HepG2 (cell line): ENCODE measurements at regions not wholly inside any gene's neighbourhood (a gene's known extent, or its start where the extent isn't known, plus 50 kb on each side); places are given as distances from the start of the nearest gene placed in this dataset.
A peak's percentile ranks its signal among the peaks of the same experiment; 100 is the strongest.

Experiments
- ATAC-seq: fragments of 200-7000 bp; cut with Tn5 transposase; 3 replicates; pipeline ENCODE4 v1.9.1; 2020; ENCODE audit warnings: mild to moderate bottlenecking, moderate library complexity
- BruUV-seq: library from RNA; stranded (reverse); fragments of 400-500 nt; replicated peaks from 2 replicates; lab custom pipeline; 2021; lab: Mats Ljungman, UMichigan
- CTCF ChIA-PET: fragments of 300-600 bp; formaldehyde crosslinking; extraction: SDS; loops from one replicate; lab custom pipeline; 2021; ENCODE audit warnings: low total read pairs, inconsistent platforms, low intra/inter-chr PET ratio; lab: Yijun Ruan, JAX
- POLR2A ChIA-PET: fragments of 350-600 bp; sonication (Branson Sonifier 250); formaldehyde crosslinking; loops from one replicate; lab custom pipeline; 2020; ENCODE audit warnings: antibody characterized with exemption, inconsistent platforms; lab: Yijun Ruan, JAX
- DNase-seq: peaks from one replicate; pipeline ENCODE4 v3.0.0-alpha.2; 2015; ENCODE audit warnings: low spot score
- FAIRE-seq: peaks from 3 replicates; lab custom pipeline; 2011; peaks lifted over from hg19 to GRCh38; lab: Jason Lieb, UNC
- H2AFZ ChIP-seq: one replicate; pipeline ENCODE4 v1.6.1; 2011; ENCODE audit warnings: low read length, inconsistent platforms
- H3K27ac ChIP-seq: fragments of 300-600 bp; 3 replicates; pipeline ENCODE4 v1.8.0; 2011; ENCODE audit warnings: mixed run types, mild to moderate bottlenecking, mixed read lengths, low read length, inconsistent platforms; ENCODE audit not compliant: insufficient read depth; ENCODE audit errors: extremely low read length
- H3K27me3 ChIP-seq, 2 experiments: fragments of 200-600 bp in 1 of 2; 2 replicates in 1 of 2; 3 replicates in 1 of 2; pipeline versions ENCODE4 v1.6.0 to v1.8.0; 2011; ENCODE audit warnings: low read length in 2 of 2, mild to moderate bottlenecking in 2 of 2, moderate library complexity in 2 of 2, inconsistent platforms in 1 of 2; ENCODE audit not compliant: insufficient read depth in 2 of 2, control insufficient read depth in 1 of 2
- H3K36me3 ChIP-seq, 2 experiments: fragments of 200-600 bp in 1 of 2; replicated peaks in 1 of 2; 2 replicates in 1 of 2; 3 replicates in 1 of 2; pipeline versions ENCODE4 v1.5.1 to v1.8.0; 2011; ENCODE audit warnings: low read length in 2 of 2, inconsistent platforms in 1 of 2; ENCODE audit not compliant: insufficient read depth in 2 of 2, control insufficient read depth in 1 of 2
- H3K4me1 ChIP-seq: 2 replicates; pipeline ENCODE4 v1.5.1; 2012; ENCODE audit warnings: low read length, inconsistent platforms; ENCODE audit not compliant: insufficient read depth
- H3K4me2 ChIP-seq: 2 replicates; pipeline ENCODE4 v1.6.0; 2011; ENCODE audit warnings: low read depth, low read length, inconsistent platforms
- H3K4me3 ChIP-seq, 3 experiments: fragments of 200-600 bp in 1 of 3; sonication (generic), shearing (Covaris generic) in 1 of 3; replicated peaks in 1 of 3; 2 replicates each; pipeline ENCODE4 v1.5.1; 2011 to 2016; ENCODE audit warnings: low read length in 3 of 3, inconsistent platforms in 2 of 3, low read depth in 2 of 3, mild to moderate bottlenecking in 2 of 3, control low read depth in 1 of 3, mixed read lengths in 1 of 3; ENCODE audit not compliant: insufficient read depth in 1 of 3
- H3K79me2 ChIP-seq: one replicate; pipeline ENCODE4 v1.6.1; 2011; ENCODE audit warnings: low read length, inconsistent platforms; ENCODE audit not compliant: insufficient read depth
- H3K9ac ChIP-seq: 2 replicates; pipeline ENCODE4 v1.6.0; 2011; ENCODE audit warnings: mild to moderate bottlenecking, low read depth, low read length, inconsistent platforms; ENCODE audit not compliant: insufficient read depth
- H3K9me3 ChIP-seq: 2 replicates; pipeline ENCODE4 v1.5.1; 2012; ENCODE audit warnings: mild to moderate bottlenecking, low read length
- H4K20me1 ChIP-seq: 2 replicates; pipeline ENCODE4 v1.6.0; 2011; ENCODE audit warnings: inconsistent platforms, mild to moderate bottlenecking, low read length, moderate library complexity; ENCODE audit not compliant: insufficient read depth
- BCLAF1 ChIP-seq: fragments of 450-650 bp; IDR thresholded peaks from 2 replicates; pipeline ENCODE4 v1.6.1; 2017; ENCODE audit warnings: mild to moderate bottlenecking
- CC2D1A ChIP-seq: sonication (generic); formaldehyde crosslinking; IDR thresholded peaks from 2 replicates; pipeline ENCODE4 v1.8.1; 2023; ENCODE audit warnings: mild to moderate bottlenecking, missing genetic modification reagents
- HDAC6 ChIP-seq: fragments of 200-600 bp; sonication (generic); IDR thresholded peaks from 2 replicates; pipeline ENCODE4 v1.7.0; 2017; ENCODE audit warnings: mild to moderate bottlenecking, antibody characterized with exemption, low read length, low read depth
- HES4 ChIP-seq: sonication (generic); formaldehyde crosslinking; IDR thresholded peaks from 2 replicates; pipeline ENCODE4 v1.9.0; 2021; ENCODE audit warnings: mild to moderate bottlenecking, missing genetic modification reagents, borderline replicate concordance
- MAZ ChIP-seq, 2 experiments: sonication (generic) in 1 of 2; formaldehyde crosslinking in 1 of 2; IDR thresholded peaks; 2 replicates each; pipeline versions ENCODE4 v1.5.0 to v1.6.1; 2012 to 2020; ENCODE audit warnings: low read depth in 2 of 2, mild to moderate bottlenecking in 2 of 2, borderline replicate concordance in 1 of 2, improper control_type of control experiment in 1 of 2, low read length in 1 of 2, missing genetic modification reagents in 1 of 2, moderate library complexity in 1 of 2
- MTERF4 ChIP-seq: sonication (generic); formaldehyde crosslinking; IDR thresholded peaks from 2 replicates; pipeline ENCODE4 v1.8.0; 2023; ENCODE audit warnings: mild to moderate bottlenecking, missing genetic modification reagents
- MZF1 ChIP-seq: sonication (generic); formaldehyde crosslinking; IDR thresholded peaks from 2 replicates; pipeline ENCODE4 v1.8.1; 2023; ENCODE audit warnings: mild to moderate bottlenecking, missing genetic modification reagents, borderline replicate concordance
- ZBTB40 ChIP-seq, 2 experiments: fragments of 450-650 bp in 1 of 2; sonication (generic) in 1 of 2; formaldehyde crosslinking in 1 of 2; IDR thresholded peaks; 2 replicates each; pipeline versions ENCODE4 v1.6.1 to v1.8.0; 2016 to 2022; ENCODE audit warnings: antibody characterized with exemption in 1 of 2, mild to moderate bottlenecking in 1 of 2, missing genetic modification reagents in 1 of 2
- WGBS: methylation state at CpG from one replicate; pipeline ENCODE4 v1.1.6; 2017; ENCODE audit warnings: low lambda C conversion rate; 5-methylcytosine and 5-hydroxymethylcytosine counted together
- in situ Hi-C: cut with HindIII; loops from 2 replicates; pipeline ENCODE4 v1.10.0; 2017; ENCODE audit warnings: low pct_unique_long_range_greater_than_20kb; ENCODE audit not compliant: extremely low pct_ligation_motif_present
- intact Hi-C: fragments of 100-400 bp; cut with micrococcal nuclease; formaldehyde crosslinking; loops from one replicate; pipeline ENCODE4 v1.10.0; 2022; ENCODE audit not compliant: unreplicated experiment

GRCh38 chr1:47696404-47696736, 258.5 kb downstream of the FOXD2 start:
- no peaks in the 10 kb centered on the region for H3K9me3 ChIP-seq
- H3K27ac ChIP-seq: no peak overlapping the region
- H3K27me3 ChIP-seq: peaks cover 2 to 23% of the 10 kb centered on the region in 2 experiments; a peak in 4 of 5 replicates
- H3K79me2 ChIP-seq: no peaks in the 10 kb centered on the region
- no peak for ATAC-seq
- H4K20me1 ChIP-seq: no peaks in the 10 kb centered on the region
- no peak overlapping the region for H2AFZ ChIP-seq
- no peak for FAIRE-seq
- H3K4me2 ChIP-seq: no peak overlapping the region; the same call in 1 of the 2 replicates
- DNase-seq: no peak
- in situ Hi-C loops (no loop called here), intact Hi-C loops (no loop called here)
- H3K9ac ChIP-seq: no peak overlapping the region
- BruUV-seq: no TSS peak
- TF ChIP-seq MAZ (IDR thresholded peaks at IDR 0.05; ENCODE audit: borderline replicate concordance, low read depth, low read length): no peak
- no peak for TF ChIP-seq MAZ (CRISPR knock-in tag; IDR thresholded peaks at IDR 0.05; ENCODE audit: low read depth)
- no peak for TF ChIP-seq BCLAF1
- no peak for TF ChIP-seq MTERF4 (CRISPR knock-in tag)
- no peak for TF ChIP-seq HES4 (CRISPR knock-in tag)
- TF ChIP-seq CC2D1A: no peak
- TF ChIP-seq HDAC6: no peak
- TF ChIP-seq ZBTB40 (IDR thresholded peaks at IDR 0.05): peak; percentile 42; the same call in 1 of the 2 replicates
- TF ChIP-seq ZBTB40 (CRISPR knock-in tag; IDR thresholded peaks at IDR 0.05): peak; percentile 94
- TF ChIP-seq MZF1 (CRISPR knock-in tag): no peak
- H3K4me3 ChIP-seq: no peak overlapping the region
- ChIA-PET POLR2A (no interaction called here), CTCF (no interaction called here)
- WGBS: no CpG with 5 or more reads among the region's 1 CpG
- peaks cover 23% of the 10 kb centered on the region for H3K4me1 ChIP-seq
- no peaks in the 10 kb centered on the region for H3K36me3 ChIP-seq
